Sigmoid colon (tissue), 6 donors: ENCODE measurements at regions not wholly inside any gene's neighbourhood (a gene's known extent, or its start where the extent isn't known, plus 50 kb on each side); places are given as distances from the start of the nearest gene placed in this dataset.

Source experiments
- DNase-seq: peaks from one replicate; pipeline ENCODE4 v3.0.0-alpha.2; 2019
- H3K27ac ChIP-seq, 4 donors: fragments of 200-600 bp; sonication (generic); one replicate each; pipeline ENCODE4 v1.5.1; 2016 to 2019; ENCODE audit warnings: mild to moderate bottlenecking in 1 of 4
- H3K27me3 ChIP-seq, 3 donors: fragments of 200-600 bp; sonication (generic); one replicate each; pipeline ENCODE4 v1.5.1; 2019; ENCODE audit warnings: mild to moderate bottlenecking in 1 of 3
- H3K36me3 ChIP-seq, 4 donors: fragments of 200-600 bp; sonication (generic); one replicate each; pipeline ENCODE4 v1.5.1; 2016 to 2019
- H3K4me1 ChIP-seq, 4 donors: fragments of 200-600 bp; sonication (generic); one replicate each; pipeline ENCODE4 v1.5.1; 2017 to 2019
- H3K4me3 ChIP-seq, 4 donors: fragments of 200-600 bp; sonication (generic); one replicate each; pipeline ENCODE4 v1.5.1; 2017 to 2019; ENCODE audit warnings: mild to moderate bottlenecking in 2 of 4, moderate library complexity in 1 of 4
- H3K9me3 ChIP-seq, 4 donors: fragments of 200-600 bp in 3 of 4; sonication (generic) in 3 of 4; one replicate each; pipeline versions ENCODE4 v1.5.1 to v1.6.1; 2013 to 2019
- EP300 ChIP-seq, 4 donors: sonication (generic); formaldehyde crosslinking; IDR thresholded peaks; one replicate each; pipeline ENCODE4 v1.6.1; 2017; ENCODE audit warnings: antibody characterized with exemption in 4 of 4
- POLR2A ChIP-seq, 2 donors: fragments of 450-650 bp; IDR thresholded peaks; one replicate each; pipeline ENCODE4 v1.6.1; 2016; ENCODE audit warnings: antibody characterized with exemption in 2 of 2, mild to moderate bottlenecking in 2 of 2, moderate library complexity in 2 of 2
- POLR2AphosphoS5 ChIP-seq, 4 donors: sonication (generic); formaldehyde crosslinking; IDR thresholded peaks; one replicate each; pipeline ENCODE4 v1.6.1; 2017; ENCODE audit warnings: antibody characterized with exemption in 4 of 4
- WGBS, 2 donors: extraction: QIAGEN DNeasy Blood & Tissue Kit; methylation state at CpG; one replicate each; pipeline ENCODE4 v1.1.7; 2013; 5-methylcytosine and 5-hydroxymethylcytosine counted together
- intact Hi-C: fragments of 100-400 bp; cut with DNase I; formaldehyde crosslinking; loops from one replicate; pipeline ENCODE4 v1.15.1; 2023
- TF ChIP-seq, protein P1 (sequence below), 4 experiments: fragments of 450-650 bp in 3 of 4; fragments of 200-600 bp in 1 of 4; IDR thresholded peaks; one replicate each; pipeline ENCODE4 v1.5.1; 2016 to 2019; ENCODE audit warnings: antibody characterized with exemption in 4 of 4, mild to moderate bottlenecking in 3 of 4, moderate library complexity in 2 of 4
- donor health status: healthy with polysubstance abuse.
- donor health status: healthy.

DNA sequence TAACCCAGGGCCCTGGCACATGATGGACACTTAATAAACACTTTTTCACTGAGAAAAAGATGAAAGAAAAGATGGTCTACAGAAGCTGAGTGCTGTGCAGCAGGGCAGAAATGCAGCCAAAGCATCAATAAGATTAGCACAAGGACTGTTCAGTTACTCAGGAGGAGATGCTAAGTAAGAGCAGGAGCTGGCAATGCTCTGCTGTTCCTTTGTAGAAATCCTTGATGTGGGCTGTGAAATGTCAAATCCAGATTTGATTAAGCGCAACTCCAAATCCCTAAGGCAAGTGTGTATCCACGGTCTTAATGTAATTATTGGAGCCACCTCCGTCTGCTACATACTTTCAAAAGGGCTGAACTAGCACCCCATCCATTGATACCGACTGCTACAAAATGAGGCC is 151.8 kb upstream of the BTG1 start:
- Histone ChIP-seq H3K27ac (no peak overlapping the region), H3K9me3 (no peaks in the 10 kb centered on the region), H3K27me3 (no peaks in the 10 kb centered on the region), H3K36me3 (no peaks in the 10 kb centered on the region), H3K4me1 (no peaks in the 10 kb centered on the region), H3K4me3 (no peak overlapping the region)
- intact Hi-C loops, result no loop called here
- no peak for DNase-seq
- TF ChIP-seq, protein P1, sequence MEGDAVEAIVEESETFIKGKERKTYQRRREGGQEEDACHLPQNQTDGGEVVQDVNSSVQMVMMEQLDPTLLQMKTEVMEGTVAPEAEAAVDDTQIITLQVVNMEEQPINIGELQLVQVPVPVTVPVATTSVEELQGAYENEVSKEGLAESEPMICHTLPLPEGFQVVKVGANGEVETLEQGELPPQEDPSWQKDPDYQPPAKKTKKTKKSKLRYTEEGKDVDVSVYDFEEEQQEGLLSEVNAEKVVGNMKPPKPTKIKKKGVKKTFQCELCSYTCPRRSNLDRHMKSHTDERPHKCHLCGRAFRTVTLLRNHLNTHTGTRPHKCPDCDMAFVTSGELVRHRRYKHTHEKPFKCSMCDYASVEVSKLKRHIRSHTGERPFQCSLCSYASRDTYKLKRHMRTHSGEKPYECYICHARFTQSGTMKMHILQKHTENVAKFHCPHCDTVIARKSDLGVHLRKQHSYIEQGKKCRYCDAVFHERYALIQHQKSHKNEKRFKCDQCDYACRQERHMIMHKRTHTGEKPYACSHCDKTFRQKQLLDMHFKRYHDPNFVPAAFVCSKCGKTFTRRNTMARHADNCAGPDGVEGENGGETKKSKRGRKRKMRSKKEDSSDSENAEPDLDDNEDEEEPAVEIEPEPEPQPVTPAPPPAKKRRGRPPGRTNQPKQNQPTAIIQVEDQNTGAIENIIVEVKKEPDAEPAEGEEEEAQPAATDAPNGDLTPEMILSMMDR (IDR thresholded peaks at IDR 0.05), result no peak
- TF ChIP-seq POLR2AphosphoS5 (IDR thresholded peaks at IDR 0.05) (no peak), EP300 (IDR thresholded peaks at IDR 0.05) (no peak), POLR2A (IDR thresholded peaks at IDR 0.05) (no peak)
- 90 to 91% methylated on average over 4 of the region's 4 CpGs for WGBS, 2 donors

DNA sequence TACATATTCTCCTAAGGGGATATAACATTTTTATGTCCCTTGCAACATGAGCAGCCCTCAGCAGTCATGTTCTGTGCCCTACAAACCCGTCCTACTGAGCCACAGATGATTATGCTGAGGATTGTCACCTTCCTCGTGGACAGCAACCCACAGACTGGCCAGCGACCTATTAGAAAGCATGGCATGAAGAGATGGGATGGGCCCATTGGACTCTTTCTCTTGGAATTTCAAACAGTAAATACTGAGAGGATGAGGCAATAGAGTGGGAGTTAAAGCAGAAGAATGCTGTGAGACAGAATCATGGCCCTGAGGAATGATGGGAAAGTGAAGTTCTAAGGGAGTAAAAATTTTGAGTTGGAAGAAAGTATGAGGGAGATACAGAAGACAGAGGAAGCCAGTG is 149.9 kb upstream of the BTG1 start:
- no peak for TF ChIP-seq POLR2AphosphoS5 (IDR thresholded peaks at IDR 0.05)
- no peak for TF ChIP-seq EP300 (IDR thresholded peaks at IDR 0.05)
- no peak for TF ChIP-seq POLR2A (IDR thresholded peaks at IDR 0.05)
- TF ChIP-seq, protein P1 (IDR thresholded peaks at IDR 0.05), result no peak
- intact Hi-C loops, result no loop called here
- WGBS, 2 donors, result 90 to 91% methylated on average over 3 of the region's 3 CpGs
- H3K4me3 ChIP-seq, result no peak overlapping the region
- H3K27me3 ChIP-seq, result no peaks in the 10 kb centered on the region
- no peaks in the 10 kb centered on the region for H3K9me3 ChIP-seq
- H3K4me1 ChIP-seq, result no peaks in the 10 kb centered on the region
- no peak overlapping the region for H3K27ac ChIP-seq
- DNase-seq, result no peak
- no peaks in the 10 kb centered on the region for H3K36me3 ChIP-seq

DNA sequence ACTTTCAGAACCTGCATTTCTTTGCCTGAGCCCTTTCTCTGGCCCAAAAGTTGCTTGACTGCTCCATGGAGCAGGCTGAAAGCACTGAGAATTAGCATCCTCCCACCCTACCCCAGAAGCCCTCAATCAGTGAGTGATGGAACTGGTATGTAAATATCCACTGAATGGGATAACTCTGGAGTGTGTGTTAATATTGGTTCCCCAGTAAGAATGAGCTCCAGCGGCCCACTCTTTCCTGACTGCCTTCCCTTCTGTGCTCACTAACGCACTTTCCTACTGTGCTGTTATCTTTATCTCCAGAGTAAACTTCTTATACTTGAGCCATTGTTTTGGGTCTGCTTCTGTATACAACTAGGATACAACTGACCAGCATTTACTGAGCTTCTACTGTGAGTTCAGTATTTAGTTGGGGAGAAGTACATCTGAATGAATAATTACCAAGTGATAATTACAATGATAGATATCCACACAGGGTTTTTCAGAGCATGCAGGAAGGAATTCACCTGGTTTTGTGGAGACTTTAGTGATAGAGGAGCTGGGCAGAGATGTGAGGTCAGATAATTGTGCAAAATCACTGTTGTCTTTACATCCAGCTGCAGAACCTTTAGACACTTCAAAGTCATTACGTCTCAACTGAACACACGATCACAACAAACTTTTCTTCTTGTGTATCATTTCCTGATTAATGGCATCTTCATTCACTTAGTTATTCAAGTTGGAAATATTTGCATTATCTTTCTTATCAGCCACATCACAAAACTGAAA is 149.2 kb upstream of the BTG1 start:
- no peak overlapping the region for H3K4me3 ChIP-seq
- intact Hi-C loops, result no loop called here
- H3K9me3 ChIP-seq, result no peaks in the 10 kb centered on the region
- no peak for DNase-seq
- 85 to 93% methylated on average over 4 of the region's 4 CpGs for WGBS, 2 donors
- no peaks in the 10 kb centered on the region for H3K27me3 ChIP-seq
- TF ChIP-seq POLR2AphosphoS5 (IDR thresholded peaks at IDR 0.05) (no peak), POLR2A (IDR thresholded peaks at IDR 0.05) (no peak), EP300 (IDR thresholded peaks at IDR 0.05) (no peak)
- TF ChIP-seq, protein P1 (IDR thresholded peaks at IDR 0.05), result no peak
- no peaks in the 10 kb centered on the region for H3K36me3 ChIP-seq
- no peaks in the 10 kb centered on the region for H3K4me1 ChIP-seq
- H3K27ac ChIP-seq, result no peak overlapping the region

DNA sequence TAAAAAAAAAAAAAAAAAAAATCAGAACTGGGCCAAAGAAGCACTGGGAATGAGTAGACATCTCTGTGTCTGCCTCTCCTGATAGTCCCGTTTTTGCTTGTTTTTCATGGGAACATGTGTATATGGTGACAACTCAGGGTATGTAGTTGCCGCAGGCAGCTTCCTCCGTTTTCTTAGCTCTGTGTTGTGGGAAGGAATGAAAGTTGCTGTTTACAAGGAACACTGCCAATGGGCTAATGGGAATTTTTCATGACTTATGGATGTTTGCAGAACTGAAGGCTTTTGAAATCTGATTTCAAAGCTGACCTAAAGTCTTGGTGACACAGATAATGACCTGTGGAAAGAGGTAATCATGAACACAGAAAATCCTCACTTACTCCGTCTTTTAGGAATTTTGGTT is 146.4 kb upstream of the BTG1 start:
- TF ChIP-seq EP300 (IDR thresholded peaks at IDR 0.05) (no peak), POLR2A (IDR thresholded peaks at IDR 0.05) (no peak), POLR2AphosphoS5 (IDR thresholded peaks at IDR 0.05) (no peak)
- TF ChIP-seq, protein P1 (IDR thresholded peaks at IDR 0.05), result no peak
- 86 to 87% methylated on average over 4 of the region's 4 CpGs for WGBS, 2 donors
- no peak for DNase-seq
- Histone ChIP-seq H3K4me3 (no peak overlapping the region), H3K4me1 (no peaks in the 10 kb centered on the region), H3K27me3 (no peaks in the 10 kb centered on the region), H3K9me3 (no peaks in the 10 kb centered on the region), H3K27ac (no peak overlapping the region), H3K36me3 (no peaks in the 10 kb centered on the region)
- intact Hi-C loops, result no loop called here

DNA sequence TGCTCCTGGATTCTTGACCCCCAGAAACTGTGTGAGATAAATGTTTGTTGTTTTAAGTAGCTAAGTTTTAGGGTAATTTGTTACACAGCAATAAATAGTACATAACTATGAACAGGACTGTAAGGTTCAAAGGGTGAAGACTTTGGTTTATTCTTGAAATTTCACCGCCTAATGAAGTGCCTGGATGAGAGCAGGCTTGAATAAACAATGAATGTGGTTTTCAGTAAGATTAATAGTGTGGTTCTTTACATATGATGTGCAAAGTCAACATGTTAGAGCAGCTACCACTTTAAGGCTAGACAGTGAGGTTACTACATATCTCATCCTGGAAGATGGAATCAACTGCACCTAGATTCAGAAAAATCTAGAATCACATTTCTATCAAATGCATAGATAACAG is 145.2 kb upstream of the BTG1 start:
- Histone ChIP-seq H3K27ac (no peak overlapping the region), H3K27me3 (no peaks in the 10 kb centered on the region), H3K4me1 (no peaks in the 10 kb centered on the region), H3K9me3 (no peaks in the 10 kb centered on the region), H3K4me3 (no peak overlapping the region), H3K36me3 (no peaks in the 10 kb centered on the region)
- intact Hi-C loops, result no loop called here
- no peak for DNase-seq
- WGBS, 2 donors, result 79 to 85% methylated on average over 1 of the region's 1 CpG
- TF ChIP-seq POLR2A (IDR thresholded peaks at IDR 0.05), result no peak
- TF ChIP-seq EP300 (IDR thresholded peaks at IDR 0.05), result no peak
- TF ChIP-seq POLR2AphosphoS5 (IDR thresholded peaks at IDR 0.05), result no peak
- TF ChIP-seq, protein P1 (IDR thresholded peaks at IDR 0.05), result no peak
